WTC11 (cell line): ENCODE measurements at regions not wholly inside any gene's neighbourhood (a gene's known extent, or its start where the extent isn't known, plus 50 kb on each side); places are given as distances from the start of the nearest gene placed in this dataset.

Experiments
- ATAC-seq: fragments of 200-7000 bp; cut with Tn5 transposase; 2 replicates; pipeline ENCODE4 v1.10.0; 2021; ENCODE audit warnings: mild to moderate bottlenecking, moderate library complexity
- CTCF ChIA-PET: fragments of 300-600 bp; sonication (Branson Sonifier 250); formaldehyde crosslinking; loops from one replicate; lab custom pipeline; 2021; ENCODE audit warnings: antibody characterized with exemption; lab: Charles Lee
- POLR2A ChIA-PET: fragments of 350-600 bp; sonication (Branson Sonifier 250); formaldehyde crosslinking; loops from one replicate; lab custom pipeline; 2021; ENCODE audit warnings: antibody characterized with exemption; lab: Charles Lee
- DNase-seq: peaks from one replicate; pipeline ENCODE4 v3.0.0; 2021; ENCODE audit warnings: low spot score
- H3K27ac Mint-ChIP-seq: 2 replicates; pipeline ENCODE4 v1.8.0; 2021; ENCODE audit warnings: mixed read lengths
- H3K27me3 Mint-ChIP-seq: 2 replicates; pipeline ENCODE4 v1.8.0; 2021; ENCODE audit warnings: low read depth, mild to moderate bottlenecking, moderate library complexity, mixed read lengths
- H3K36me3 Mint-ChIP-seq: 2 replicates; pipeline ENCODE4 v1.8.0; 2021; ENCODE audit warnings: mixed read lengths
- H3K4me1 Mint-ChIP-seq: 2 replicates; pipeline ENCODE4 v1.8.0; 2022; ENCODE audit warnings: mixed read lengths
- H3K4me3 Mint-ChIP-seq: 2 replicates; pipeline ENCODE4 v1.8.0; 2021; ENCODE audit warnings: mild to moderate bottlenecking, moderate library complexity, mixed read lengths
- H3K9me3 Mint-ChIP-seq: 2 replicates; pipeline ENCODE4 v1.8.0; 2021; ENCODE audit warnings: mixed read lengths
- FOXJ3 ChIP-seq: sonication (generic); formaldehyde crosslinking; IDR thresholded peaks from 2 replicates; pipeline ENCODE4 v1.9.0; 2021; ENCODE audit warnings: missing genetic modification reagents, mild to moderate bottlenecking, borderline replicate concordance
- GTF2I ChIP-seq: fragments of 250-450 bp; sonication (Bioruptor Pico); conservative IDR thresholded peaks from 2 replicates; pipeline ENCODE4 v1.4.0; 2021; ENCODE audit warnings: mild to moderate bottlenecking
- IRF2 ChIP-seq: sonication (generic); formaldehyde crosslinking; IDR thresholded peaks from 2 replicates; pipeline ENCODE4 v1.8.0; 2022; ENCODE audit warnings: low read depth, missing genetic modification reagents, borderline replicate concordance
- PRRX2 ChIP-seq: fragments of 250-450 bp; sonication (Bioruptor Pico); IDR thresholded peaks from 2 replicates; pipeline ENCODE4 v1.8.0; 2021; ENCODE audit warnings: mild to moderate bottlenecking
- SMAD3 ChIP-seq: sonication (generic); formaldehyde crosslinking; IDR thresholded peaks from 2 replicates; pipeline ENCODE4 v1.8.0; 2022; ENCODE audit warnings: missing genetic modification reagents, mild to moderate bottlenecking, borderline replicate concordance
- SMAD4 ChIP-seq: sonication (generic); formaldehyde crosslinking; IDR thresholded peaks from 2 replicates; pipeline ENCODE4 v1.8.0; 2022; ENCODE audit warnings: mild to moderate bottlenecking, missing genetic modification reagents
- SOX15 ChIP-seq: fragments of 250-450 bp; sonication (Bioruptor Pico); IDR thresholded peaks from 2 replicates; pipeline ENCODE4 v1.9.0; 2021; ENCODE audit warnings: mild to moderate bottlenecking
- TEAD1 ChIP-seq: sonication (generic); formaldehyde crosslinking; IDR thresholded peaks from 2 replicates; pipeline ENCODE4 v1.8.0; 2022; ENCODE audit warnings: mild to moderate bottlenecking, missing genetic modification reagents
- TP53 ChIP-seq: sonication (generic); formaldehyde crosslinking; IDR thresholded peaks from 2 replicates; pipeline ENCODE4 v1.8.1; 2023; ENCODE audit warnings: mild to moderate bottlenecking, missing genetic modification reagents
- ZNF121 ChIP-seq: sonication (generic); formaldehyde crosslinking; IDR thresholded peaks from 2 replicates; pipeline ENCODE4 v1.8.0; 2023; ENCODE audit warnings: missing genetic modification reagents
- ZNF138 ChIP-seq: sonication (generic); formaldehyde crosslinking; conservative IDR thresholded peaks from 2 replicates; pipeline ENCODE4 v1.8.1; 2022; ENCODE audit warnings: mild to moderate bottlenecking, moderate library complexity, missing genetic modification reagents
- ZNF317 ChIP-seq: sonication (generic); formaldehyde crosslinking; IDR thresholded peaks from 2 replicates; pipeline ENCODE4 v1.8.1; 2023; ENCODE audit warnings: low read depth, mild to moderate bottlenecking, moderate library complexity, missing genetic modification reagents, borderline replicate concordance
- TF ChIP-seq, protein P1 (sequence below): sonication (generic); formaldehyde crosslinking; conservative IDR thresholded peaks from 2 replicates; pipeline ENCODE4 v1.8.1; 2022; ENCODE audit warnings: mild to moderate bottlenecking, missing genetic modification reagents
- TF ChIP-seq, protein P2 (sequence below): fragments of 250-450 bp; sonication (Bioruptor Pico); IDR thresholded peaks from 2 replicates; pipeline ENCODE4 v1.9.0; 2021; ENCODE audit warnings: mild to moderate bottlenecking
- TF ChIP-seq, protein P3 (sequence below): sonication (generic); formaldehyde crosslinking; IDR thresholded peaks from 2 replicates; pipeline ENCODE4 v1.8.0; 2023; ENCODE audit warnings: missing genetic modification reagents
- TF ChIP-seq, protein P4 (sequence below): sonication (generic); formaldehyde crosslinking; IDR thresholded peaks from 2 replicates; pipeline ENCODE4 v1.8.0; 2022; ENCODE audit warnings: missing genetic modification reagents
- TF ChIP-seq, protein P5 (sequence below): sonication (generic); formaldehyde crosslinking; IDR thresholded peaks from 2 replicates; pipeline ENCODE4 v1.8.0; 2022; ENCODE audit warnings: mild to moderate bottlenecking, missing genetic modification reagents
- TF ChIP-seq, protein P6 (sequence below): fragments of 250-450 bp; sonication (Bioruptor Pico); IDR thresholded peaks from 2 replicates; pipeline ENCODE4 v1.8.0; 2021; ENCODE audit warnings: mild to moderate bottlenecking

DNA sequence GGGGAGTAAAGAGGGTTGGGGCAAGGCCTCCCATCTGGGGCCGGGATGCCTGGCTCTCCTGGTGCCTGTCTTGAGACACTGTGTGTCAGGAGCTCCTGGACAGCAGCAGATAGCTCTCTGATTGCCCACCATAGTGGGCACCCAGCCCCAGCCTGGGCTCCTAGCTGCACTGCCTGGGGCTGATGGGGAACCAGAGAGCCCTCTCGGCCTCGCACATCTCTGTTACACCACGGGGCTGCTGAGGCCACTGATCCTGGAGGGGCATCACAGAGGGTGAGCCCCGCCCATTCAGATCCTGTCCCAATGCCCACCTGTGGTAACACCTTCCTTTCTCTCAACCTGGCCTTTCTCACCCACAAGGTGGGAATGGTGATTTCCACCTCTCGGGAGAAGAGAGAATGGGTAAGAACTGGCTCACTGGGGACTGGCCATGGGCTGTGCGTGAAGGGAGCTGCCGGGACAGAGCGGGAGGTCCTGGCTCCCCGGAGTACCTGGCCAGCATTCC, 135.9 kb downstream of the URI1 start (continued):
- TF ChIP-seq FOXJ3 (CRISPR knock-in tag) (no peak), SMAD4 (CRISPR knock-in tag) (no peak)
- TF ChIP-seq, protein P1, sequence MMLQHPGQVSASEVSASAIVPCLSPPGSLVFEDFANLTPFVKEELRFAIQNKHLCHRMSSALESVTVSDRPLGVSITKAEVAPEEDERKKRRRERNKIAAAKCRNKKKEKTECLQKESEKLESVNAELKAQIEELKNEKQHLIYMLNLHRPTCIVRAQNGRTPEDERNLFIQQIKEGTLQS (CRISPR knock-in tag), result no peak

DNA sequence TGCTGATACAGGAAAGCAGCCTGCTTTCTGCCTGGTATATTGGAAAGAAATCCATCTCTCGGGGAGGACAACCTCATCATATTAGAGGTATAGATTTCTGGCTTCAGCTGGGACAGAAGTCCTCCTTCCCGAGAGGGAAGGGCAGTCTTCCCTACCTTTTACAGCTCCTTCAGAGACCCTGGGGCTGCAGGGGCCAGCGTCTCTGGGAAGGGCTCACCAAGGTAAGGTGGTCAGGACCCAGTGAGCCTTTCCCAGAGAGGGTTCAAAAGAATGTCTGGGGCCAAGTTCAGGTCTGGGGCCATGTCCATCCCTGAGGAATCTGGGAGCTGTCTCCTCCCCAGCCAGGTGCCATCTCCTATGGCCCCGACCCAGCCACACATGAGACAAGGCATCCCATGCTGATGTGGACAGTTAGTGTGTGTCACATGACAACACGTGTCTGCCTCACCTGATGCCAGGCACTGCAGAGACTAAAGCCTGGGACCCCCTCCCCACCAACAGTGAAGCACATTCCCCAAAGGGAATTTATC, 136.4 kb downstream of the URI1 start:
- Mint-ChIP-seq H3K4me1 (peaks cover 3% of the 10 kb centered on the region), H3K36me3 (no peaks in the 10 kb centered on the region), H3K4me3 (no peak overlapping the region), H3K27me3 (no peaks in the 10 kb centered on the region; the same call in 1 of the 2 replicates), H3K27ac (no peak overlapping the region), H3K9me3 (peaks cover 9% of the 10 kb centered on the region)
- ChIA-PET POLR2A (no interaction called here), CTCF (interaction anchor here (0.8 kb wide), 1 partner anchor 221 kb away, joined by 3 read pairs; no protein-coding TSS in a partner anchor)
- no peak for DNase-seq
- ATAC-seq, result no peak
- TF ChIP-seq, protein P2, sequence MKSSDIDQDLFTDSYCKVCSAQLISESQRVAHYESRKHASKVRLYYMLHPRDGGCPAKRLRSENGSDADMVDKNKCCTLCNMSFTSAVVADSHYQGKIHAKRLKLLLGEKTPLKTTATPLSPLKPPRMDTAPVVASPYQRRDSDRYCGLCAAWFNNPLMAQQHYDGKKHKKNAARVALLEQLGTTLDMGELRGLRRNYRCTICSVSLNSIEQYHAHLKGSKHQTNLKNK (CRISPR knock-in tag), result no peak
- TF ChIP-seq ZNF121, result no peak
- TF ChIP-seq, protein P3, sequence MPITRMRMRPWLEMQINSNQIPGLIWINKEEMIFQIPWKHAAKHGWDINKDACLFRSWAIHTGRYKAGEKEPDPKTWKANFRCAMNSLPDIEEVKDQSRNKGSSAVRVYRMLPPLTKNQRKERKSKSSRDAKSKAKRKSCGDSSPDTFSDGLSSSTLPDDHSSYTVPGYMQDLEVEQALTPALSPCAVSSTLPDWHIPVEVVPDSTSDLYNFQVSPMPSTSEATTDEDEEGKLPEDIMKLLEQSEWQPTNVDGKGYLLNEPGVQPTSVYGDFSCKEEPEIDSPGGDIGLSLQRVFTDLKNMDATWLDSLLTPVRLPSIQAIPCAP (CRISPR knock-in tag), result no peak
- TF ChIP-seq IRF2 (CRISPR knock-in tag), result no peak
- TF ChIP-seq ZNF317 (CRISPR knock-in tag), result no peak
- TF ChIP-seq GTF2I (CRISPR knock-in tag), result no peak
- TF ChIP-seq PRRX2 (CRISPR knock-in tag), result no peak
- TF ChIP-seq, protein P4, sequence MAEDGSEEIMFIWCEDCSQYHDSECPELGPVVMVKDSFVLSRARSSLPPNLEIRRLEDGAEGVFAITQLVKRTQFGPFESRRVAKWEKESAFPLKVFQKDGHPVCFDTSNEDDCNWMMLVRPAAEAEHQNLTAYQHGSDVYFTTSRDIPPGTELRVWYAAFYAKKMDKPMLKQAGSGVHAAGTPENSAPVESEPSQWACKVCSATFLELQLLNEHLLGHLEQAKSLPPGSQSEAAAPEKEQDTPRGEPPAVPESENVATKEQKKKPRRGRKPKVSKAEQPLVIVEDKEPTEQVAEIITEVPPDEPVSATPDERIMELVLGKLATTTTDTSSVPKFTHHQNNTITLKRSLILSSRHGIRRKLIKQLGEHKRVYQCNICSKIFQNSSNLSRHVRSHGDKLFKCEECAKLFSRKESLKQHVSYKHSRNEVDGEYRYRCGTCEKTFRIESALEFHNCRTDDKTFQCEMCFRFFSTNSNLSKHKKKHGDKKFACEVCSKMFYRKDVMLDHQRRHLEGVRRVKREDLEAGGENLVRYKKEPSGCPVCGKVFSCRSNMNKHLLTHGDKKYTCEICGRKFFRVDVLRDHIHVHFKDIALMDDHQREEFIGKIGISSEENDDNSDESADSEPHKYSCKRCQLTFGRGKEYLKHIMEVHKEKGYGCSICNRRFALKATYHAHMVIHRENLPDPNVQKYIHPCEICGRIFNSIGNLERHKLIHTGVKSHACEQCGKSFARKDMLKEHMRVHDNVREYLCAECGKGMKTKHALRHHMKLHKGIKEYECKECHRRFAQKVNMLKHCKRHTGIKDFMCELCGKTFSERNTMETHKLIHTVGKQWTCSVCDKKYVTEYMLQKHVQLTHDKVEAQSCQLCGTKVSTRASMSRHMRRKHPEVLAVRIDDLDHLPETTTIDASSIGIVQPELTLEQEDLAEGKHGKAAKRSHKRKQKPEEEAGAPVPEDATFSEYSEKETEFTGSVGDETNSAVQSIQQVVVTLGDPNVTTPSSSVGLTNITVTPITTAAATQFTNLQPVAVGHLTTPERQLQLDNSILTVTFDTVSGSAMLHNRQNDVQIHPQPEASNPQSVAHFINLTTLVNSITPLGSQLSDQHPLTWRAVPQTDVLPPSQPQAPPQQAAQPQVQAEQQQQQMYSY (CRISPR knock-in tag), result no peak
- no peak for TF ChIP-seq ZNF138 (CRISPR knock-in tag)
- no peak for TF ChIP-seq SOX15
- no peak for TF ChIP-seq SMAD3 (CRISPR knock-in tag)
- no peak for TF ChIP-seq TP53 (CRISPR knock-in tag)

DNA sequence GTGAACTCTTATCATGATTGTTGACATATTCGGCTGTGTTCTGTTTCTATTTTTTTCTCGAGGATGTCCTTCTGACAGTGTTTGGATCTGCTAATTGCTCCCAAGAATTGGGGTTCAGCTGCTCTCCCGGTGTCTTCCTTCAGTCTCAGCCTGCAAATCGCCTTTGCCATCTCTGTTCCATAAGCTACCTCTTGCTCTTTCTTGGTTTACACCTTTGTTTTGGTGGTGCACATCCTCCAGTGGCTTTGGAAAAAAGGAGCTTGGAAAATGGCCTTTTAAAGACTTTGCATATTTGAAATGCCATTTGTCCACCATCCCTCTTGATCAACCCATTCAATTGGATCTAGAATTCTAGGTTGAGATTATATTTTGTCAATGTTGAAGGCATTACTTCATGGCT, 137.2 kb downstream of the URI1 start:
- peaks cover 3% of the 10 kb centered on the region for H3K4me1 Mint-ChIP-seq
- H3K4me3 Mint-ChIP-seq, result no peak overlapping the region
- ChIA-PET POLR2A (no interaction called here), CTCF (interaction anchor here (1.3 kb wide), 1 partner anchor 11 kb away, joined by 6 read pairs; no protein-coding TSS in a partner anchor)
- no peak overlapping the region for H3K27ac Mint-ChIP-seq
- no peaks in the 10 kb centered on the region for H3K36me3 Mint-ChIP-seq
- no peaks in the 10 kb centered on the region; the same call in 1 of the 2 replicates for H3K27me3 Mint-ChIP-seq
- peaks cover 9% of the 10 kb centered on the region for H3K9me3 Mint-ChIP-seq
- TF ChIP-seq, protein P5, sequence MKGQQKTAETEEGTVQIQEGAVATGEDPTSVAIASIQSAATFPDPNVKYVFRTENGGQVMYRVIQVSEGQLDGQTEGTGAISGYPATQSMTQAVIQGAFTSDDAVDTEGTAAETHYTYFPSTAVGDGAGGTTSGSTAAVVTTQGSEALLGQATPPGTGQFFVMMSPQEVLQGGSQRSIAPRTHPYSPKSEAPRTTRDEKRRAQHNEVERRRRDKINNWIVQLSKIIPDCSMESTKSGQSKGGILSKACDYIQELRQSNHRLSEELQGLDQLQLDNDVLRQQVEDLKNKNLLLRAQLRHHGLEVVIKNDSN (CRISPR knock-in tag), result no peak
- TF ChIP-seq TEAD1 (CRISPR knock-in tag) (no peak), SMAD4 (CRISPR knock-in tag) (no peak), PRRX2 (CRISPR knock-in tag) (no peak)
- TF ChIP-seq, protein P6, sequence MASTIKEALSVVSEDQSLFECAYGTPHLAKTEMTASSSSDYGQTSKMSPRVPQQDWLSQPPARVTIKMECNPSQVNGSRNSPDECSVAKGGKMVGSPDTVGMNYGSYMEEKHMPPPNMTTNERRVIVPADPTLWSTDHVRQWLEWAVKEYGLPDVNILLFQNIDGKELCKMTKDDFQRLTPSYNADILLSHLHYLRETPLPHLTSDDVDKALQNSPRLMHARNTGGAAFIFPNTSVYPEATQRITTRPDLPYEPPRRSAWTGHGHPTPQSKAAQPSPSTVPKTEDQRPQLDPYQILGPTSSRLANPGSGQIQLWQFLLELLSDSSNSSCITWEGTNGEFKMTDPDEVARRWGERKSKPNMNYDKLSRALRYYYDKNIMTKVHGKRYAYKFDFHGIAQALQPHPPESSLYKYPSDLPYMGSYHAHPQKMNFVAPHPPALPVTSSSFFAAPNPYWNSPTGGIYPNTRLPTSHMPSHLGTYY, result no peak
- ATAC-seq, result no peak
- DNase-seq, result no peak
